Activated CD4-positive, alpha-beta T cell treated with anti-CD3 and anti-CD28 coated beads, Interleukin-2, amount 50 U/mL, for 4 hours (primary cell): ENCODE measurements at regions not wholly inside any gene's neighbourhood (a gene's known extent, or its start where the extent isn't known, plus 50 kb on each side); places are given as distances from the start of the nearest gene placed in this dataset.

Experiments used
- DNase-seq, 2 experiments: peaks; one replicate each; pipeline ENCODE4 v3.0.0-alpha.2; 2020

DNA sequence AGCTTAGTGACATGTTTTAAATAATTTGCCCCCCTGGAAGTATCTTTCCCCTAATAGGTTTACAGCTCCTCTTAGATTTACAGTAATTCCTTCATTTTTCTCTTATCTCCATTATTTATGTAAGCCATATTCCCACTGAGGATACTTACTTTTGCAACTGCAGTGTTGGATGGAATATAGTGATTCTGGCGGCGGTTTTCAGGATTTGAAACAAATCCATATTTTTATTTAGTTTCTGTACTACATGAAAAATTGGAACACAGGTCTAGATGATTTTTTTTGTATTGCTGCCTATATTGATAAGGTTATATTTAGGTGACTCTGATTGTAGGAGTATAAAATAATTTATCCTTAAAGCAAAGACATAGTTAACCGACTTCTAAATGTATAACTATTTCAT, 391.6 kb upstream of the SUCLG2 start:
- DNase-seq: no peak

DNA sequence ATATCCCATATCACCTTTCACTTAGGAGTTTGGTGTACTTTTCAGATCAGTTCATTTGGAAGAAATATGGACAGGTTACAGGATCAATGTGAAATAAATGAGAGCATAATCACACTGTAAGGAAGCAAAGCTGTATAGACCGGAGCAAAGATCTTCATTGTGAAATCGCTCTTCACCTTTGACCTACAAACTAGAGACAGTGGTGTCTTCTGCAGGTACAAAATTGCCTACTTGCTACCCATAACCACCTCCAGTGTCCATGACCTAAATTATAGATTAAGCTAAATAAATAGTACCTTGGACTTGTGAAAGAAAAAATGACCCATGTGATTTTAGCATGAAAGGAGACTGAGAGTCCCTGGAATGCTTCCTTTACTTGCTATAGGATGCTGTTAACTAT, 379.5 kb upstream of the SUCLG2 start:
- no peak for DNase-seq

DNA sequence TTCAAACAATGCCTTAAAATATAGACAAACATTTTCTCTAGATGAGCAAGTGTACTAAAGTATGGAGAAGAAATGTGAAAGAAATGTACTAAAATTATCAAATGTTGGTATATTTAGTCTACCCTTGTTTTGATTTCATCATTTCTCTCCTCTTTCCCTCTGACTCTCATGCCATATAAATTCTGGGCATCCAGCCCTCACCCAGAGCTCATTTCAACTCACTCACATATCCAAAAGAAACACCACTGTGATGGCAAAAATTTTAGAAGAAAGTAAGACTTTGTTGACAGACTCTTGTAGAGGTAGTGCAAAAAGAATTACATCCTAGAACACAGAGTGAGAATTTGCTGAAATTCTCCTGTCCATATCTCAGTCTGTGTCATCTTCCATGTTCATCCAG, 377.8 kb upstream of the SUCLG2 start:
- DNase-seq: no peak

GRCh38 chr3:68025189-68025588, 370.8 kb upstream of the SUCLG2 start:
- no peak for DNase-seq

GRCh38 chr3:68019876-68020275, 365.5 kb upstream of the SUCLG2 start:
- DNase-seq: no peak

DNA sequence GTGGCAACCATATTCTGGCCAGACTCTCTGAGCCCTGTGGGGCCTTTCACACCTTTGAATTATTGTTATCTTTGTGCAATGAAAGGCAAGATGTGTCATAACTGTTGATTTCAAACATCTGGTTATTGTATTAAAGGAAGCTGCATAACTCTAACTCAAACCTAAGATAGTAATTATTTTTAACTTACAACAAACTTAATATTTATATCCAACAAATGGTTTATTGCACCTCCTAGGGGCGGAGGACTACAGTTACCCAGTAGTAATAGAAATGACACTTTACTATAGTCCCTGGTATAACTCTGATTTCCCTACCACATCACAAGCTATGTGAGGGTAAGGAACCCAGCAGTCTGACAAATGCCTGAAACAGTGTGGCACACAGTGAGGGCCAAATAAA, 363.9 kb upstream of the SUCLG2 start:
- DNase-seq: no peak

DNA sequence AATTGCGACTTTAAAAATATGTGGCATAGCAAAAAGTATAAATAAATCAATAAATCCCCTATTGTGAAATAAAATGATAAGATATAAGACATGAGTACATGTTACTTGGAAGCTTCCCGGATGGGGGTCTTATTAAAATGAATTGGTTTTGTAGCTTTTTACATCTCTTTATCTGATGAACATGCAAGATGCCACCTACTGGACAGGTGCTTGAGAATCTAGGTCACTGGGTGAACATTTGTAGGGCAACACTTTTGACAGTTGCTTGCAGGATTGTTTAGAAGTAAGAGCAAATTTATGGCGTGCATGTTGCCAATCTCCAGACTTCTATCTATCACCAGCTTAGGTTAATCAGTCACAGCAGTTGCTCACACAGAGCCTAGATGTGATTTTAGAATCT, 362.7 kb upstream of the SUCLG2 start:
- no peak for DNase-seq

GRCh38 chr3:68009900-68010299, 355.5 kb upstream of the SUCLG2 start:
- DNase-seq: no peak

DNA sequence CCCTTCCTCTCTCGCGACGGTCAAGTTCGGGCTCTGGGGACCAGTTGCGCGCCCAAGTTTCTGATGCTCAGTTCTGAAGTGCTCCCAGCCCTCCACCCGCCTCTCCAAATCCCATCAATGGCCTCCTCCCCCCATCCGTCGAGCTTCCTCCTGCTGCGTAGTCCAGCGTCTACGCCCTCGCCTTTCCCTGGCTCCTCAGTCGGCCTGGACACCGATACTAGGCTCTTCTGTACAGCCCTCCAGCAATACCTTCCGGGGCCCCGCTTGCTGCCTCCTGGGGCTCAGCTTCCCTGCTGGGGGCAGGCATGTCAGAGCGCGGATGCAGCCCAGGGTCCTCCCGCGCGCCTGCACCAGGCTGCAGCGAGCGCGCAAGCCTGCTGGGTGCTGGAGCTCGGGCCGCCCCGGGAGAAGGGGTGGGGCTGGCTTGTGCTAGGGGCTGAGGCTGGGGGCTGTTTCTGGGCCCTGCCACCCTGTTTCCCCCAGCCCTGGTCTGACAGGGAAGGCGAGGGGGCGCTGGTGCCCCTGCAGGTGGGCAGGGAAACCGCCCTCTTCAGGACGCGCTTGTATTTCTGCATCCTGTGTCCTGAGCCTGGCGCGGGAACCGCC, 353.3 kb upstream of the SUCLG2 start:
- peak in 1 of 2 experiments; percentile 6 for DNase-seq

GRCh38 chr3:68006646-68007045, 352.2 kb upstream of the SUCLG2 start:
- no peak for DNase-seq

DNA sequence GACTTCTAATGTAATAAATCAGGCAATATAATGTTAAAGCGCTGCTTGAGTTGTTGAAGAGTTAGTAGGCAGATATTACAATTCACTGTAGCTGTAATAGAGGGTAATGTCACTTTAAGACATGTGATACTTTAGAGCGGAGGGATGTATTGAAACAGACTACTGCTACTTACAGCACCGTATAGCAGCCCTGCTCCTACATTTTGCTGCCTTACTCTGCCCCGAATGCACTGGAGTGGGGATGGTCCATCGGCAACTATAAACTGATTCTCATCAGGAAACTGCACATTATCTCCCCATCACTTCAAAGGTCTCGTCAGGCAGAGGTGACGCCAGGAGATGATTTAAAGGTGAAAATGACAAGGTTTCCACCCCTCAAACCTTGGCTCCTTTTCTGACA, 349.7 kb upstream of the SUCLG2 start:
- DNase-seq: no peak

- DNase-seq: no peak
These were observed 343.9 kb upstream of the SUCLG2 start for GRCh38 chr3:67998281-67998680.

- DNase-seq: no peak
These were observed 340.8 kb upstream of the SUCLG2 start for GRCh38 chr3:67995206-67995605.

GRCh38 chr3:67986706-67987105, 332.3 kb upstream of the SUCLG2 start:
- DNase-seq: no peak

GRCh38 chr3:67983166-67983565, 328.8 kb upstream of the SUCLG2 start:
- no peak for DNase-seq

GRCh38 chr3:67981077-67981476, 326.7 kb upstream of the SUCLG2 start:
- DNase-seq: no peak

GRCh38 chr3:67979342-67979741, 324.9 kb upstream of the SUCLG2 start:
- DNase-seq: no peak

GRCh38 chr3:67977762-67978161, 323.4 kb upstream of the SUCLG2 start:
- DNase-seq: no peak

- DNase-seq: no peak
These were observed 322.3 kb upstream of the SUCLG2 start for GRCh38 chr3:67976663-67977062.

DNA sequence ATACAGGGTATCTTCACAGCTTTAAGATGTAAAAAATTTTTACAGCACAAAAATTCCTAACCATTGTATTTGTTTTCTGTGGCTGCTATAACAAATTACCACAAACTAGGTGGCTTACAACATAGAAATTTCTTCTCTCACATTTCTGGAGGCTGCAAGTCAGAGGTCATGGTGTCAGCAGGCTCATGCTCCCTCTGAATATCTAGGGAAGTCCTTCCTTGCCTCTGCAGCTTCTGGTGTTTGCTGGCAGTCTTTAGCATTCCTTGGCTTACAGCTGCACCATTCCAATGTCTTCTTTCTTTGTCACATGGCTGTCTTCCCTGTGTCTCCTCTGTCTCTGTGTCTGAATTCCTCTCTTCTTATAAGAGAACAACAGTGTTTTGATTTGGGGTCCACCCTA, 310.2 kb upstream of the SUCLG2 start:
- no peak for DNase-seq

DNA sequence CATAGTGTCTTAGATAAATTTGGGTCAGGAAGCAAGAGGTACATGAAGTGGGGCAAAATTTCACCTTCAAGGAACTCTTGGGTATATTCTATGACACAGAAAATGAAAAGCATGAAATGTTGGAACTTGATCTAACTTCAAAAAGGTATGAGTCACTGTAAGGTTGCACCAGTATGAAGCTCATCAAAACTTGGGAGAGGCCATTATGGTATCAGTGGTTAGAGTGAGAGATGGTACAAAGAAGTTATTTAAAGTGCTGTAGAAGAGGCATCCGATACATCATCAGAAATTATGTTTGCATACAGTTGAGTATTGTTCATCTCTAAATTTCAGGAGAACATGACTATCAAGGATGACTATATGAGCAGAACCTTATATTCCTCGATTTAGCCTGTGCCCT, 302.9 kb upstream of the SUCLG2 start:
- DNase-seq: no peak

GRCh38 chr3:67947808-67948508, 293.5 kb upstream of the SUCLG2 start:
- DNase-seq: peak; percentile 30 to 35

DNA sequence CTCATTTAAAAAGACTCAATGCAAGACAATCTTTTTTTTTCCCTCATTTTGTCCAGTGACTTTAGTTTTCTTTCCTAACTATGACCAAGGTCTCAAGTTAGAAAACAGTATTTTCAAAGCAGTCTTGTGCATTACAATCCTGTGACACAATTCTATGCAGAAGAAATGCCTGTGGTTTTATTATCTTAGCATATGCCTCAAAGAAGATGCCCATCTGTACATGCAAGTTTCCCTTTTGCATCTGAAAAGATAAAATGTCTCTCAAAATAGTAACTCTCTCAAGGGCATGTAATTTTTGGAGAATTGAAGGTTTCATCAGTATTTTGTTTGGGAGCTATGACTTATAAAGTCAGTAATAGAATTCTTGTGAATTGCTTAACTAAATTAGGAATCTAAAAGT, 292.0 kb upstream of the SUCLG2 start:
- no peak for DNase-seq

- no peak for DNase-seq
These were observed 289.1 kb upstream of the SUCLG2 start for GRCh38 chr3:67943546-67943945.

- no peak for DNase-seq
These were observed 287.1 kb upstream of the SUCLG2 start for GRCh38 chr3:67941433-67942030.
